HFFc6 (cell line): ENCODE measurements at regions not wholly inside any gene's neighbourhood (a gene's known extent, or its start where the extent isn't known, plus 50 kb on each side); places are given as distances from the start of the nearest gene placed in this dataset.

Experiments
- DNase-seq: peaks from one replicate; pipeline ENCODE4 v3.0.0-alpha.2; 2018
- H3K27ac Mint-ChIP-seq: 2 replicates; pipeline ENCODE4 v1.8.0; 2020; ENCODE audit warnings: mild to moderate bottlenecking, mixed read lengths
- H3K27me3 Mint-ChIP-seq: 2 replicates; pipeline ENCODE4 v1.8.0; 2021; ENCODE audit warnings: mild to moderate bottlenecking, moderate library complexity, mixed read lengths; ENCODE audit not compliant: insufficient read depth
- H3K36me3 Mint-ChIP-seq: 2 replicates; pipeline ENCODE4 v1.8.0; 2021; ENCODE audit warnings: low read depth, mixed read lengths
- H3K4me1 Mint-ChIP-seq: 2 replicates; pipeline ENCODE4 v1.8.0; 2020; ENCODE audit warnings: low read depth, mixed read lengths
- H3K4me3 Mint-ChIP-seq: 2 replicates; pipeline ENCODE4 v1.8.0; 2020; ENCODE audit warnings: mild to moderate bottlenecking, moderate library complexity, mixed read lengths
- H3K9me3 Mint-ChIP-seq: 2 replicates; pipeline ENCODE4 v1.8.0; 2020; ENCODE audit warnings: mild to moderate bottlenecking, mixed read lengths
- TF ChIP-seq, protein P1 (sequence below): fragments of 200-600 bp; sonication (generic); IDR thresholded peaks from 2 replicates; pipeline ENCODE4 v1.5.0; 2021; ENCODE audit warnings: antibody characterized with exemption, mild to moderate bottlenecking

DNA sequence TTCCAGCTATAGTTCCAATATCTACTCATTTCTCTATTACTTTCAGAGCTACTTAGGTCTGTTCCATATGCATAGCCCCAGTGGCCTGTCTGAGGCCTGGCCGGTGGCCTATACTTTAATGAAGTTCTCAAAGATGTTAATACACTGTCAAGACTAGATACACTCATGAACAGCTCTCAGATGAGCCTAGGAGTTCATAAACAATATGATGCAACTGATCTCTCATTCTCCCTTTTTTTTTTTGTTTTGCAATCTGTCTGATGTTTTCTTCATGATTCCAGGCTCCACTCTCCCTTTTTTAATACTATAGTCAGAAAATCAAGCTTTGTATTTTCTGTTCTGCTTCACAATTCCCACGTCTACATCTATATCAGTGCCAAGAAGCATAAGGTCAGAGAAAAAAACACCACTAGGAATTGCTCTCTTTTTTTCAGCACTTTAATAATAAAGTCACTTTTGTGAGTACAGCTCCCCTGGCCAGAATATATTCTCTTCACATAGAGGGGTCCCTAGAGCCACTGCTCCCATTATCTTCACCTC, 321.0 kb downstream of the C7orf25 start:
- Mint-ChIP-seq H3K9me3 (peaks cover 9% of the 10 kb centered on the region), H3K4me3 (no peak overlapping the region), H3K4me1 (no peaks in the 10 kb centered on the region), H3K27ac (no peak overlapping the region), H3K36me3 (no peaks in the 10 kb centered on the region), H3K27me3 (peaks cover 4% of the 10 kb centered on the region; the same call in 1 of the 2 replicates)
- TF ChIP-seq, protein P1, sequence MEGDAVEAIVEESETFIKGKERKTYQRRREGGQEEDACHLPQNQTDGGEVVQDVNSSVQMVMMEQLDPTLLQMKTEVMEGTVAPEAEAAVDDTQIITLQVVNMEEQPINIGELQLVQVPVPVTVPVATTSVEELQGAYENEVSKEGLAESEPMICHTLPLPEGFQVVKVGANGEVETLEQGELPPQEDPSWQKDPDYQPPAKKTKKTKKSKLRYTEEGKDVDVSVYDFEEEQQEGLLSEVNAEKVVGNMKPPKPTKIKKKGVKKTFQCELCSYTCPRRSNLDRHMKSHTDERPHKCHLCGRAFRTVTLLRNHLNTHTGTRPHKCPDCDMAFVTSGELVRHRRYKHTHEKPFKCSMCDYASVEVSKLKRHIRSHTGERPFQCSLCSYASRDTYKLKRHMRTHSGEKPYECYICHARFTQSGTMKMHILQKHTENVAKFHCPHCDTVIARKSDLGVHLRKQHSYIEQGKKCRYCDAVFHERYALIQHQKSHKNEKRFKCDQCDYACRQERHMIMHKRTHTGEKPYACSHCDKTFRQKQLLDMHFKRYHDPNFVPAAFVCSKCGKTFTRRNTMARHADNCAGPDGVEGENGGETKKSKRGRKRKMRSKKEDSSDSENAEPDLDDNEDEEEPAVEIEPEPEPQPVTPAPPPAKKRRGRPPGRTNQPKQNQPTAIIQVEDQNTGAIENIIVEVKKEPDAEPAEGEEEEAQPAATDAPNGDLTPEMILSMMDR, result no peak
- DNase-seq, result no peak

DNA sequence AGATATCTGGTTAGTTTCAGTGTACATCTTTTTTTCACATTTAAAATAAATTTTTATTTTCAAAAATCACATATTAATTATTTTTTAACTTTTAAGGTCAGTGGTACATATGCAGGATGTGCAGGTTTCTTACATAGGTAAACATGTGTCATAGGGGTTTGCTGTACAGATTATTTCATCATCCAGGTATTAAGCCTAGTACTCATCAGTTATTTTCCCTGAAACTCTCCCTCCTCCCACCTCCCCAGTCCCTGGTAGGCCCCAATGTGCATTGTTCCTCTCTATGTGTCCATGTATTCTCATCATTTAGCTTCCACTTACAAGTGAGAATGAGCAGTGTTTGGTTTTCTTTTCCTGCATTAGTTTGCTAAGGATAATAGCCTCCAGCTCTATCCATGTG, 323.0 kb downstream of the C7orf25 start:
- Mint-ChIP-seq H3K36me3 (no peaks in the 10 kb centered on the region), H3K4me1 (no peaks in the 10 kb centered on the region)
- TF ChIP-seq, protein P1, result no peak

DNA sequence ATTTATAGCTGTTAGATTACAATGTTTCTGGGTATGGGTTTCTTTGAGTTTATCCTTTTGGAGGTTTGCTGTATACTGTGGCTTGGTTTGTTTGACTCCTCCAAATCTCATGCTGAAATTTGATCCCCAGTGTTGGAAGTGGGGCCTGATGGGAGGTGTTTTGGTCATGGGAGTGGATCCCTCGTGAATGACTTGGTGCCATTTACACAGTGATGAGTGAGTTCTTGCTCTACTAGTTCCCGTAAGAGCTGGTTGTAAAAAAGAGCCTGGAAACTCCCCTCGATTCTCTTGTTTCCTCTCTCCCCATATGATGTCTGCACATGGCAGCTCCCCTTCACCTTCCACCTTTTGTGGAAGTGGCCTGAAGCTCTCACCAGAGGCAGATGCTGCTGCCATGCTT, 324.1 kb downstream of the C7orf25 start:
- TF ChIP-seq, protein P1, result no peak
- peaks cover 25% of the 10 kb centered on the region for H3K9me3 Mint-ChIP-seq
- no peaks in the 10 kb centered on the region for H3K4me1 Mint-ChIP-seq
- no peak overlapping the region for H3K27ac Mint-ChIP-seq
- no peaks in the 10 kb centered on the region for H3K36me3 Mint-ChIP-seq
- DNase-seq, result no peak
- H3K4me3 Mint-ChIP-seq, result no peak overlapping the region
- H3K27me3 Mint-ChIP-seq, result peaks cover 3% of the 10 kb centered on the region; the same call in 1 of the 2 replicates

More for the DNA sequence above, 323.0 kb downstream of the C7orf25 start:
- no peak overlapping the region for H3K4me3 Mint-ChIP-seq
- DNase-seq, result no peak
- H3K27me3 Mint-ChIP-seq, result peaks cover 4% of the 10 kb centered on the region; the same call in 1 of the 2 replicates
- no peak overlapping the region for H3K27ac Mint-ChIP-seq
- peaks cover 23% of the 10 kb centered on the region for H3K9me3 Mint-ChIP-seq

DNA sequence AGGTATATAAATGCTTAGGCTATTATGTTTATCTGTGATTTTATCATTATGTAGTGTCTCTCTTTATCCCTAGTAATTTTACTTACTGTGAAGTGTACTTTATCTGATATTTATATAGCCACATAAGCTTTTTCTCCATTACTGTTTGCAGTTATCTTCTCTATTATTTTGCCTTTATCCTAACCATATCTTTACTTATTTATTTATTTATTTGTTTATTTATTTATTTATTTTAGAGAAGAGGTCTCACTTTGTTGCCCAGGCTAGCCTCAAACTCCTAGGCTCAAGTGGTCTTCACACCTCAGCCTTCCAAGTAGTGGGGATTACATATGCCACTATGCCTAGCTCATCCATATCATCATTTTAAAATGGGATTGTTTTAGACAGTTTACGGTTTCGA, 331.8 kb downstream of the C7orf25 start:
- Mint-ChIP-seq H3K9me3 (peaks cover 16% of the 10 kb centered on the region), H3K27ac (no peak overlapping the region), H3K4me3 (no peak overlapping the region), H3K27me3 (no peaks in the 10 kb centered on the region; the same call in none of the 2 replicates), H3K4me1 (no peaks in the 10 kb centered on the region), H3K36me3 (no peaks in the 10 kb centered on the region)
- DNase-seq, result no peak
- TF ChIP-seq, protein P1, result no peak

DNA sequence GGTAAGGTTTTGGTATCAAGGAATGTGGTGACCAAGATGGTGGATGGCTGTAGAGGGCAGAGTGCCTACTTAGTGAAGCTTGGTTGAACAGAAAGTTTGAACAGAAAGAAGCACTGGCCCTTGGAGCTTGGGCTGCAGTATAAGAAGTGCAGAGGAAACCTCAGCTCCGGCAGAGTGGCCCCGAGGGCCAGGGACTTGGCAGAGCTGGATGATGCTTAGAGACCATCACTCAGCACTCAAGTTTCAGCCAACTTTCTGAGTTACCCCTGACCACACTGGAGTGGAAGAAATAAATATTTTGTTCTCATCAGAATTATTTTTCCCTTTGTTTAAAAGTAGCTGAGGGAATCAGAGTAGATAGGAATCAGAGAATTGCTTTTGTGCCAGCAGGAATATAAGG, 336.7 kb downstream of the C7orf25 start:
- H3K4me3 Mint-ChIP-seq, result no peak overlapping the region
- peaks cover 9% of the 10 kb centered on the region; the same call in 1 of the 2 replicates for H3K9me3 Mint-ChIP-seq
- H3K27me3 Mint-ChIP-seq, result peaks cover 6% of the 10 kb centered on the region; the same call in 1 of the 2 replicates
- TF ChIP-seq, protein P1, result no peak
- no peak overlapping the region for H3K27ac Mint-ChIP-seq
- no peaks in the 10 kb centered on the region for H3K4me1 Mint-ChIP-seq
- DNase-seq, result no peak
- no peaks in the 10 kb centered on the region for H3K36me3 Mint-ChIP-seq
